SU-DHL-6 (cell line): ENCODE measurements at regions not wholly inside any gene's neighbourhood (a gene's known extent, or its start where the extent isn't known, plus 50 kb on each side); places are given as distances from the start of the nearest gene placed in this dataset.

Source experiments
- EZH2phosphoT487 ChIP-seq: fragments of 200-600 bp; sonication (generic), shearing (Covaris generic); conservative IDR thresholded peaks from 2 replicates; pipeline ENCODE4 v1.6.1; 2018; ENCODE audit warnings: mild to moderate bottlenecking, antibody characterized with exemption, low read length, moderate library complexity, mixed read lengths
- TF ChIP-seq, protein P1 (sequence below): fragments of 200-600 bp; sonication (generic); IDR thresholded peaks from one replicate; pipeline ENCODE4 v1.5.1; 2017; ENCODE audit warnings: antibody characterized with exemption, mild to moderate bottlenecking, low read length, moderate library complexity; ENCODE audit not compliant: insufficient read depth, poor library complexity, severe bottlenecking

DNA sequence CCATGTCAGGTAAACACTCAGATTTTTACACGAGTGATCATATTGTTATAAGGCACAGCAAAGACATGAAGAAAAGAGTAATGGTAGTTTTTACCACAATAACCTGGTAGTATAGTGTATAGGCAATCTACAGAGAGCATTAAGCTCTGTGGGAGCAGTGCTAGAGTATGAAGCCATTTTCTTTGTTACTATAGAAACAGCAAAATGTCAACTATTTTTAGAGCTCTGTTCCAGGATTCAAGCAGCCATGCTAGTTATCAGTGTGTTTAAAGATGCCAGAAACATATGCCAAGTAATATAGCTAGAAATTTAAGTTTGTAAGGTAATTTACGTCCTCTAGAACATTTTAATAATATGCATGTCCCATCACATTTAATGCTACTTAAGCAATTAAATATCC lies 77.6 kb upstream of the RGS18 start:
- TF ChIP-seq, protein P1, sequence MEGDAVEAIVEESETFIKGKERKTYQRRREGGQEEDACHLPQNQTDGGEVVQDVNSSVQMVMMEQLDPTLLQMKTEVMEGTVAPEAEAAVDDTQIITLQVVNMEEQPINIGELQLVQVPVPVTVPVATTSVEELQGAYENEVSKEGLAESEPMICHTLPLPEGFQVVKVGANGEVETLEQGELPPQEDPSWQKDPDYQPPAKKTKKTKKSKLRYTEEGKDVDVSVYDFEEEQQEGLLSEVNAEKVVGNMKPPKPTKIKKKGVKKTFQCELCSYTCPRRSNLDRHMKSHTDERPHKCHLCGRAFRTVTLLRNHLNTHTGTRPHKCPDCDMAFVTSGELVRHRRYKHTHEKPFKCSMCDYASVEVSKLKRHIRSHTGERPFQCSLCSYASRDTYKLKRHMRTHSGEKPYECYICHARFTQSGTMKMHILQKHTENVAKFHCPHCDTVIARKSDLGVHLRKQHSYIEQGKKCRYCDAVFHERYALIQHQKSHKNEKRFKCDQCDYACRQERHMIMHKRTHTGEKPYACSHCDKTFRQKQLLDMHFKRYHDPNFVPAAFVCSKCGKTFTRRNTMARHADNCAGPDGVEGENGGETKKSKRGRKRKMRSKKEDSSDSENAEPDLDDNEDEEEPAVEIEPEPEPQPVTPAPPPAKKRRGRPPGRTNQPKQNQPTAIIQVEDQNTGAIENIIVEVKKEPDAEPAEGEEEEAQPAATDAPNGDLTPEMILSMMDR = no peak
- no peak for TF ChIP-seq EZH2phosphoT487
